ENCODE measurements at regions not wholly inside any gene's neighbourhood (a gene's known extent, or its start where the extent isn't known, plus 50 kb on each side); places are given as distances from the start of the nearest gene placed in this dataset.

GRCh38 chr2:52710810-52711618 is 1056.6 kb upstream of the CHAC2 start:
- DNase-seq (ENCODE audit: low spot score): no peak
- Mint-ChIP-seq H3K4me1 (ENCODE audit: low read depth in 2 of 2) (no peaks in the 10 kb centered on the region), H3K9me3 (peaks cover 11% of the 10 kb centered on the region), H3K27ac (no peak overlapping the region), H3K4me3 (no peak overlapping the region), H3K27me3 (no peaks in the 10 kb centered on the region), H3K36me3 (no peaks in the 10 kb centered on the region)
- no peak for ATAC-seq

GRCh38 chr2:52704251-52704650 is 1063.4 kb upstream of the CHAC2 start:
- no peak overlapping the region for H3K4me3 Mint-ChIP-seq
- no peaks in the 10 kb centered on the region for H3K27me3 Mint-ChIP-seq
- H3K9me3 Mint-ChIP-seq: peaks cover 22% of the 10 kb centered on the region
- no peaks in the 10 kb centered on the region for H3K36me3 Mint-ChIP-seq
- no peaks in the 10 kb centered on the region for H3K4me1 Mint-ChIP-seq (ENCODE audit: low read depth in 2 of 2)
- ATAC-seq (no peak), DNase-seq (ENCODE audit: low spot score) (no peak)
- H3K27ac Mint-ChIP-seq: no peak overlapping the region

GRCh38 chr2:52703004-52703403 is 1064.6 kb upstream of the CHAC2 start:
- Mint-ChIP-seq H3K4me3 (no peak overlapping the region), H3K4me1 (ENCODE audit: low read depth in 2 of 2) (no peaks in the 10 kb centered on the region), H3K36me3 (no peaks in the 10 kb centered on the region), H3K27me3 (no peaks in the 10 kb centered on the region), H3K9me3 (peaks cover 22% of the 10 kb centered on the region), H3K27ac (no peak overlapping the region)
- ATAC-seq (no peak), DNase-seq (ENCODE audit: low spot score) (no peak)

- ATAC-seq: no peak
- Mint-ChIP-seq H3K27me3 (no peaks in the 10 kb centered on the region), H3K4me1 (ENCODE audit: low read depth in 2 of 2) (no peaks in the 10 kb centered on the region), H3K27ac (no peak overlapping the region), H3K4me3 (no peak overlapping the region), H3K36me3 (no peaks in the 10 kb centered on the region), H3K9me3 (peaks cover 8% of the 10 kb centered on the region)
- no peak for DNase-seq (ENCODE audit: low spot score)
Observed at GRCh38 chr2:52698408-52698807, 1069.2 kb upstream of the CHAC2 start.

- peaks cover 11% of the 10 kb centered on the region for H3K9me3 Mint-ChIP-seq
- no peaks in the 10 kb centered on the region for H3K4me1 Mint-ChIP-seq (ENCODE audit: low read depth in 2 of 2)
Observed at GRCh38 chr2:52697690-52698089, 1069.9 kb upstream of the CHAC2 start.

GRCh38 chr2:52695731-52696130 is 1071.9 kb upstream of the CHAC2 start:
- H3K9me3 Mint-ChIP-seq: peaks cover 15% of the 10 kb centered on the region
- H3K27me3 Mint-ChIP-seq: no peaks in the 10 kb centered on the region

More at GRCh38 chr2:52697690-52698089, 1069.9 kb upstream of the CHAC2 start:
- Mint-ChIP-seq H3K27ac (no peak overlapping the region), H3K36me3 (no peaks in the 10 kb centered on the region), H3K27me3 (no peaks in the 10 kb centered on the region), H3K4me3 (no peak overlapping the region)
- no peak for ATAC-seq
- no peak for DNase-seq (ENCODE audit: low spot score)

GRCh38 chr2:52686935-52687334 is 1080.7 kb upstream of the CHAC2 start:
- no peak overlapping the region for H3K27ac Mint-ChIP-seq
- H3K36me3 Mint-ChIP-seq: peaks cover 10% of the 10 kb centered on the region
- H3K27me3 Mint-ChIP-seq: no peaks in the 10 kb centered on the region
- no peaks in the 10 kb centered on the region for H3K4me1 Mint-ChIP-seq (ENCODE audit: low read depth in 2 of 2)
- ATAC-seq (no peak), DNase-seq (ENCODE audit: low spot score) (no peak)
- no peak overlapping the region for H3K4me3 Mint-ChIP-seq
- H3K9me3 Mint-ChIP-seq: peaks cover 29% of the 10 kb centered on the region

More at GRCh38 chr2:52695731-52696130, 1071.9 kb upstream of the CHAC2 start:
- no peak overlapping the region for H3K4me3 Mint-ChIP-seq
- ATAC-seq (no peak), DNase-seq (ENCODE audit: low spot score) (no peak)
- no peaks in the 10 kb centered on the region for H3K36me3 Mint-ChIP-seq
- H3K27ac Mint-ChIP-seq: no peak overlapping the region
- H3K4me1 Mint-ChIP-seq (ENCODE audit: low read depth in 2 of 2): no peaks in the 10 kb centered on the region

- H3K9me3 Mint-ChIP-seq: peaks cover 18% of the 10 kb centered on the region
- no peaks in the 10 kb centered on the region for H3K27me3 Mint-ChIP-seq
- DNase-seq (ENCODE audit: low spot score) (no peak), ATAC-seq (no peak)
- H3K4me1 Mint-ChIP-seq (ENCODE audit: low read depth in 2 of 2): no peaks in the 10 kb centered on the region
- H3K36me3 Mint-ChIP-seq: peaks cover 6% of the 10 kb centered on the region
- no peak overlapping the region for H3K27ac Mint-ChIP-seq
- no peak overlapping the region for H3K4me3 Mint-ChIP-seq
Observed at GRCh38 chr2:52676056-52676455, 1091.5 kb upstream of the CHAC2 start.

GRCh38 chr2:52668724-52669123 is 1098.9 kb upstream of the CHAC2 start:
- no peaks in the 10 kb centered on the region for H3K4me1 Mint-ChIP-seq (ENCODE audit: low read depth in 2 of 2)
- H3K27me3 Mint-ChIP-seq: no peaks in the 10 kb centered on the region
- no peak overlapping the region for H3K27ac Mint-ChIP-seq
- H3K9me3 Mint-ChIP-seq: peaks cover 19% of the 10 kb centered on the region
- no peak overlapping the region for H3K4me3 Mint-ChIP-seq
- ATAC-seq (no peak), DNase-seq (ENCODE audit: low spot score) (no peak)
- no peaks in the 10 kb centered on the region for H3K36me3 Mint-ChIP-seq

GRCh38 chr2:52659546-52659945 is 1108.1 kb upstream of the CHAC2 start:
- no peaks in the 10 kb centered on the region for H3K36me3 Mint-ChIP-seq
- ATAC-seq (no peak), DNase-seq (ENCODE audit: low spot score) (no peak)
- H3K4me1 Mint-ChIP-seq (ENCODE audit: low read depth in 2 of 2): no peaks in the 10 kb centered on the region
- peaks cover 10% of the 10 kb centered on the region for H3K9me3 Mint-ChIP-seq
- H3K27ac Mint-ChIP-seq: no peak overlapping the region
- H3K4me3 Mint-ChIP-seq: no peak overlapping the region
- no peaks in the 10 kb centered on the region for H3K27me3 Mint-ChIP-seq

GRCh38 chr2:52658598-52658997 is 1109.0 kb upstream of the CHAC2 start:
- Mint-ChIP-seq H3K4me1 (ENCODE audit: low read depth in 2 of 2) (no peaks in the 10 kb centered on the region), H3K36me3 (no peaks in the 10 kb centered on the region), H3K9me3 (peaks cover 14% of the 10 kb centered on the region), H3K4me3 (no peak overlapping the region), H3K27ac (no peak overlapping the region), H3K27me3 (no peaks in the 10 kb centered on the region)
- DNase-seq (ENCODE audit: low spot score) (no peak), ATAC-seq (no peak)

- DNase-seq (ENCODE audit: low spot score): no peak
- Mint-ChIP-seq H3K27me3 (no peaks in the 10 kb centered on the region), H3K36me3 (peaks cover 12% of the 10 kb centered on the region), H3K9me3 (peaks cover 26% of the 10 kb centered on the region), H3K4me3 (no peak overlapping the region), H3K4me1 (ENCODE audit: low read depth in 2 of 2) (no peaks in the 10 kb centered on the region), H3K27ac (no peak overlapping the region)
- no peak for ATAC-seq
Observed at GRCh38 chr2:52639692-52640091, 1127.9 kb upstream of the CHAC2 start.

- no peak overlapping the region for H3K27ac Mint-ChIP-seq
- peaks cover 17% of the 10 kb centered on the region for H3K9me3 Mint-ChIP-seq
- no peak for ATAC-seq
- H3K27me3 Mint-ChIP-seq: no peaks in the 10 kb centered on the region
- no peaks in the 10 kb centered on the region for H3K4me1 Mint-ChIP-seq (ENCODE audit: low read depth in 2 of 2)
- DNase-seq (ENCODE audit: low spot score): no peak
- H3K36me3 Mint-ChIP-seq: peaks cover 11% of the 10 kb centered on the region
- no peak overlapping the region for H3K4me3 Mint-ChIP-seq
Observed at GRCh38 chr2:52632543-52632942, 1135.1 kb upstream of the CHAC2 start.

GRCh38 chr2:52629944-52630343 is 1137.7 kb upstream of the CHAC2 start:
- DNase-seq (ENCODE audit: low spot score) (no peak), ATAC-seq (no peak)
- no peak overlapping the region for H3K4me3 Mint-ChIP-seq
- H3K27me3 Mint-ChIP-seq: no peaks in the 10 kb centered on the region
- peaks cover 10% of the 10 kb centered on the region for H3K9me3 Mint-ChIP-seq
- peaks cover 6% of the 10 kb centered on the region for H3K36me3 Mint-ChIP-seq
- no peaks in the 10 kb centered on the region for H3K4me1 Mint-ChIP-seq (ENCODE audit: low read depth in 2 of 2)
- H3K27ac Mint-ChIP-seq: no peak overlapping the region

- DNase-seq (ENCODE audit: low spot score) (no peak), ATAC-seq (no peak)
- Mint-ChIP-seq H3K36me3 (peaks cover 6% of the 10 kb centered on the region), H3K27me3 (no peaks in the 10 kb centered on the region), H3K9me3 (peaks cover 10% of the 10 kb centered on the region), H3K4me1 (ENCODE audit: low read depth in 2 of 2) (no peaks in the 10 kb centered on the region), H3K4me3 (no peak overlapping the region), H3K27ac (no peak overlapping the region)
Observed at GRCh38 chr2:52629531-52629930, 1138.1 kb upstream of the CHAC2 start.

All from natural killer cell treated with Interleukin-12 subunit alpha and Interleukin-12 subunit beta and Interleukin-15 and Interleukin-18, amount 100 ng/mL, for 72 hours (primary cell).